Omental fat pad (tissue), 3 donors: ENCODE measurements at regions not wholly inside any gene's neighbourhood (a gene's known extent, or its start where the extent isn't known, plus 50 kb on each side); places are given as distances from the start of the nearest gene placed in this dataset.
"Not testable (repeated sequence)": the region's sequence is repeated elsewhere in the genome, so short reads cannot be mapped to it uniquely, and the experiment has no call there.

Experiments used
- ATAC-seq: fragments of 150-250 bp; one replicate; pipeline ENCODE4 v1.9.1; 2016; ENCODE audit warnings: mild to moderate bottlenecking, moderate library complexity; ENCODE audit not compliant: low FRiP score
- DNase-seq: peaks from one replicate; pipeline ENCODE4 v3.0.0-alpha.2; 2019; ENCODE audit warnings: low spot score
- TF ChIP-seq, protein P1 (sequence below), 3 donors: fragments of 450-650 bp; IDR thresholded peaks; one replicate each; pipeline ENCODE4 v1.5.1; 2016 to 2017; ENCODE audit warnings: antibody characterized with exemption in 3 of 3, mild to moderate bottlenecking in 3 of 3, moderate library complexity in 2 of 3

DNA sequence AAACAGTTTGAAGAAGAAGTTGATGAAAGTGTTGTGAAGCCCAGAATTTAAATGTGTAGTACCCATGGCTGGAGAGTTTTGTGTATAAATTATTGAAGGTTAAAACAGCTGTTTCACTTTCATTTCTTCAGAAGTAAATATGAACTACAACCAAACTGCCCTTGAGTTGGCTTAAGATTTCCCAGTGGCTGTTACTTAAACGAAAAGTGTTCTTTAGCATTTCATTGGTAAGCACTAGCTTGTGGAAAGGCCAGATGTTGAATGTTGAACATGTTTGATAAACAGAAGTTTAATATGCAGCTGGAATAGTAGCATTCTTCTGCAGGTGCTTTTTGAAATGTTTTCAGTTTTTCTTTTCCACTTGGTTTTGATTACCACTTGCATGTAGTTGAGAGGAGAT lies 83.2 kb upstream of the TNRC6B start:
- TF ChIP-seq, protein P1, sequence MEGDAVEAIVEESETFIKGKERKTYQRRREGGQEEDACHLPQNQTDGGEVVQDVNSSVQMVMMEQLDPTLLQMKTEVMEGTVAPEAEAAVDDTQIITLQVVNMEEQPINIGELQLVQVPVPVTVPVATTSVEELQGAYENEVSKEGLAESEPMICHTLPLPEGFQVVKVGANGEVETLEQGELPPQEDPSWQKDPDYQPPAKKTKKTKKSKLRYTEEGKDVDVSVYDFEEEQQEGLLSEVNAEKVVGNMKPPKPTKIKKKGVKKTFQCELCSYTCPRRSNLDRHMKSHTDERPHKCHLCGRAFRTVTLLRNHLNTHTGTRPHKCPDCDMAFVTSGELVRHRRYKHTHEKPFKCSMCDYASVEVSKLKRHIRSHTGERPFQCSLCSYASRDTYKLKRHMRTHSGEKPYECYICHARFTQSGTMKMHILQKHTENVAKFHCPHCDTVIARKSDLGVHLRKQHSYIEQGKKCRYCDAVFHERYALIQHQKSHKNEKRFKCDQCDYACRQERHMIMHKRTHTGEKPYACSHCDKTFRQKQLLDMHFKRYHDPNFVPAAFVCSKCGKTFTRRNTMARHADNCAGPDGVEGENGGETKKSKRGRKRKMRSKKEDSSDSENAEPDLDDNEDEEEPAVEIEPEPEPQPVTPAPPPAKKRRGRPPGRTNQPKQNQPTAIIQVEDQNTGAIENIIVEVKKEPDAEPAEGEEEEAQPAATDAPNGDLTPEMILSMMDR (IDR thresholded peaks at IDR 0.05): no peak
- ATAC-seq (no peak), DNase-seq (no peak)

- not testable (repeated sequence) for DNase-seq, ATAC-seq
Observed at GRCh38 chr22:40099887-40100286, 77.8 kb upstream of the TNRC6B start.

- TF ChIP-seq, protein P1 (IDR thresholded peaks at IDR 0.05): no peak
- DNase-seq (no peak), ATAC-seq (no peak)
Observed at GRCh38 chr22:40105755-40106154, 72.0 kb upstream of the TNRC6B start.

- ATAC-seq: no peak
- no peak for DNase-seq
- TF ChIP-seq, protein P1 (IDR thresholded peaks at IDR 0.05): no peak
Observed at GRCh38 chr22:40107244-40107643, 70.5 kb upstream of the TNRC6B start.

DNA sequence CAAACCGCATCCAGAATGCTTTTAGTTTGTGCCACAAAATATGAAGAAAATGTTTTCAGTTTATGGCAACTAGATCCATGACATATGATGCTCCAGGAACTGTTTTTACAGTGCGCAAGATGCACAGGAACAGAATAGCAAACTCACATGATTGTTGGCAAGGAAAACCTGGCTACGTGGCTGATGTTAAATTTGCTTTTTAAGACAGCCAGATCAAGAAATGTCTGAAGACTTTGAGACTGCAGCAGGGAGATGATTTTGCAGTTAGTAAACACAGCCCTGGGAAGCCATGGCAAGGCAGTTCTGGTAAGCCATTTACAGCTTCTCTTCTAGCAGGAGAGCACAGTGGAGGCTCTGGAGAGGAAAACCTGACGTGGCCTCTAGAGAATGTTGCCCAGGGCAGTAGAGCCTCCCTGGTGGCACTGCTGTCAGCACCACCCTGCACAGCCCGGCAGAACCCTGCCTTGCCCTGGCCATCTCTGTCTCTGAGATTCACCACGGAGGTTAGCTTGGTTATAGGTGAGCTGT lies 69.8 kb upstream of the TNRC6B start:
- TF ChIP-seq, protein P1 (IDR thresholded peaks at IDR 0.05): no peak
- ATAC-seq: peak; percentile 80
- no peak for DNase-seq

DNA sequence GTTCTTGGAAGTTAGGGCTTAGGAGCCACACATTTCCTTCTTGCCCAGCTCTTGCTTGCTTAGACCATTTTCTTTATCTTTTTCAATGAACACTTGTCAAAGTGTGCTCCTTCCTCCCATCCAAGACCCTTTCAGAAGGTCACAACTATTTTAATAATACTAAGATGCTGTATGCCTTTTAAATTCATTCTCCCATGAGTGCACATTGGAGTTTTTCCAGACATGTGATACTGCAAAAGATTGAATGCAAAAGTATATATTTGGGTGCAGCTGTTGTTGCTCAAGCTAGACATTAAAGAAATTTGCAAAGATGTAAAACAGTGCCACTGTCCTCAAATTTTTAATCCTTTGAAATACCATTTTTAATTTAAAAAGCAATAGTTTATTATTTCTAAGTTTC lies 69.3 kb upstream of the TNRC6B start:
- DNase-seq: no peak
- ATAC-seq: no peak
- TF ChIP-seq, protein P1 (IDR thresholded peaks at IDR 0.05): no peak

- DNase-seq, ATAC-seq: not testable (repeated sequence)
Observed at GRCh38 chr22:40108926-40109325, 68.8 kb upstream of the TNRC6B start.

DNA sequence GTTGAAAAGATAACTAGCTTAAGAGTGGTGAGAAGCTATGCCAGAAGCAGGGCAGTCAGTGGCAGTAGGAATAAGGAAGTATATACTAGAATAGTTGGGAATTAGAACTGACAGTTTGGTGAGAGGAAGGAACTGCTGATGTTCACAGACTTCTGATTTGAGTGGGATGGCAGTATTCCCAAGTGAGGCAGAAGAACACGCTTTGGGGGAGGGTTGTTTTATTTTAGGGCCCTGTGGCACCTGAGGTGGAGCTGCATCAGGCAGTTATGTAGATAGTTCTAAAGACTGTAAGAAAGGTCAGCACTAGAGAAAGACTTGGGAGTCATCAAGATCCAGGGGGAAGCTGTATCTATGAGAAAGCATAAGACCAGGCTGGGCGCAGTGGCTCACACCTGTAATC lies 66.3 kb upstream of the TNRC6B start:
- ATAC-seq (no peak), DNase-seq (no peak)
- TF ChIP-seq, protein P1 (IDR thresholded peaks at IDR 0.05): no peak
